Lower leg skin (tissue), 4 donors: ENCODE measurements at regions not wholly inside any gene's neighbourhood (a gene's known extent, or its start where the extent isn't known, plus 50 kb on each side); places are given as distances from the start of the nearest gene placed in this dataset.
"Not testable (repeated sequence)": the region's sequence is repeated elsewhere in the genome, so short reads cannot be mapped to it uniquely, and the experiment has no call there.

ENCODE experiments used
- DNase-seq, 2 donors: peaks; one replicate each; pipeline ENCODE4 v3.0.0-alpha.2; 2019; ENCODE audit warnings: low spot score in 2 of 2
- H3K4me3 ChIP-seq: fragments of 200-600 bp; sonication (generic); 2 replicates; pipeline ENCODE4 v1.5.1; 2017; ENCODE audit warnings: mild to moderate bottlenecking, low read depth; ENCODE audit not compliant: poor library complexity, severe bottlenecking
- CTCF ChIP-seq, 3 donors: fragments of 450-650 bp; IDR thresholded peaks; one replicate each; pipeline ENCODE4 v1.5.1; 2016; ENCODE audit warnings: antibody characterized with exemption in 3 of 3, mild to moderate bottlenecking in 3 of 3, moderate library complexity in 2 of 3
- POLR2A ChIP-seq, 2 donors: fragments of 450-650 bp; IDR thresholded peaks; one replicate each; pipeline ENCODE4 v1.6.1; 2016 to 2017; ENCODE audit warnings: antibody characterized with exemption in 2 of 2, mild to moderate bottlenecking in 1 of 2, moderate library complexity in 1 of 2
- WGBS, 2 donors: methylation state at CpG; one replicate each; pipeline ENCODE4 v1.1.5; 2018; 5-methylcytosine and 5-hydroxymethylcytosine counted together
- intact Hi-C: fragments of 100-400 bp; cut with DNase I; formaldehyde crosslinking; loops from one replicate; pipeline ENCODE4 v1.15.0; 2023; ENCODE audit warnings: low total_unique reads

GRCh38 chr2:95754819-95755563, 163.2 kb downstream of the TRIM43 start:
- DNase-seq, intact Hi-C loops, H3K4me3 ChIP-seq: not testable (repeated sequence)
- 58 to 67% methylated on average over 13 to 15 of the region's 15 CpGs for WGBS, 2 donors

GRCh38 chr2:95755956-95756669, 164.3 kb downstream of the TRIM43 start:
- intact Hi-C loops, DNase-seq, H3K4me3 ChIP-seq: not testable (repeated sequence)
- 74 to 75% methylated on average over 7 of the region's 7 CpGs for WGBS, 2 donors

GRCh38 chr2:95757988-95758387, 166.2 kb downstream of the TRIM43 start:
- intact Hi-C loops: no loop called here
- TF ChIP-seq POLR2A (IDR thresholded peaks at IDR 0.05) (no peak), CTCF (IDR thresholded peaks at IDR 0.05) (no peak)
- 56 to 68% methylated on average over 2 of the region's 2 CpGs for WGBS, 2 donors
- peak in 1 of 2 donors; percentile 60 for DNase-seq
- H3K4me3 ChIP-seq: no peak overlapping the region

DNA sequence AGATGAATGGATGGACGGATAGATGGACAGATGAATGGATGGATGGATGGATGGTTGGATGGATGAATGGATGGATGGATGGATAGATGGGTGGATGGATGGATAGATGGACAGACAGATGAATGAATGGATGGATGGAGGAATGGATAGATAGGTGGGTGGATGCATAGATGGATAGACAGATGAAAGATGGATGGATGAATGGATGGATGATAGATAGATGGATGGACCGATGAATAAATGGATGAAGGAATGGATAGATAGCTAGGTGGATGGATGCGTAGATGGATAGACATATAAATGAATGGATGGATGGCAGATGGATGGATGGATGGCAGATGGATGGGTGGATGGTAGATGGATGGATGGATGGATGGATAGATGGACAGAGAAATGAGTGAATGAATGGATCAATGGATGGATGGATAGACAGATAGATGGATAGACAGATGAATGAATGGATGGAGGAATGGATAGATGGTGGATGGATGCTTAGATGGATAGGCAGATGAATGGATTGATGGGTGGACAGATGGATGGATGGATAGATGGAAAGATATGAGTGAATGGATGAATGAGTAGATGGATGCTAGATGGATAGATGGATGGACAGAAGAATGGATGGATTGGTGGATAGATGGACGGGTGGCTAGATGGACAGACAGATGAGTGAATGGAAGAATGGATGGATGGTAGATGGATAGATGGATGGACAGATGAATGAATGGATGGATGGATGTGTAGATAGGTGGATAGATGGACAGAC, 167.9 kb downstream of the TRIM43 start:
- no peak overlapping the region for H3K4me3 ChIP-seq
- WGBS, 2 donors: 89 to 90% methylated on average over 4 of the region's 4 CpGs
- DNase-seq: no peak
- no peak for TF ChIP-seq CTCF (IDR thresholded peaks at IDR 0.05)
- no peak for TF ChIP-seq POLR2A (IDR thresholded peaks at IDR 0.05)
- intact Hi-C loops: no loop called here

- peak in 1 of 2 donors; percentile 76 for DNase-seq
- 68 to 75% methylated on average over 11 of the region's 11 CpGs for WGBS, 2 donors
- no peak overlapping the region for H3K4me3 ChIP-seq
- intact Hi-C loops: no loop called here
- no peak for TF ChIP-seq CTCF (IDR thresholded peaks at IDR 0.05)
- no peak for TF ChIP-seq POLR2A (IDR thresholded peaks at IDR 0.05)
Measured at GRCh38 chr2:95760806-95761525, 169.2 kb downstream of the TRIM43 start.

DNA sequence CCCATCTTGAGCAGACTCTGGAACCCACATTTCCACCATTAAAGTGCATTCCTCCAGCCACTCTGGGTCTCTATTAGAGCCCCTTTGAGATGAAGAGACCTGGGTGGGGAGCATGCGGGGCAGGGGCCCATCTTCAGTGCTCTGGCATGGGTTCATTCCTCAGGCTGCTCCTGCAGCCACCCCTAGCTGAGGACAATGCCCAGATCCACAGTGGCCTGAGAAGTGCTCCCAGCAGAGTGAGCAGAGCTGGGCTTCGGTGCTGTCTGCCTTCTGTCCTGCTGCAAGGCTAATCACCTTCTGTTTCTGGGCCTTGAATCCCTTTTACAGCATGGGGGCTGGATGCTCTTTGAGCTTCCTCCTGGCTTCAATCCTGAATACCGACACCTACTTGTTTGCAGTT, 169.8 kb downstream of the TRIM43 start:
- WGBS, 2 donors: 78 to 83% methylated on average over 3 of the region's 3 CpGs
- intact Hi-C loops: no loop called here
- H3K4me3 ChIP-seq: no peak overlapping the region
- no peak for DNase-seq
- TF ChIP-seq CTCF (IDR thresholded peaks at IDR 0.05) (no peak), POLR2A (IDR thresholded peaks at IDR 0.05) (no peak)

DNA sequence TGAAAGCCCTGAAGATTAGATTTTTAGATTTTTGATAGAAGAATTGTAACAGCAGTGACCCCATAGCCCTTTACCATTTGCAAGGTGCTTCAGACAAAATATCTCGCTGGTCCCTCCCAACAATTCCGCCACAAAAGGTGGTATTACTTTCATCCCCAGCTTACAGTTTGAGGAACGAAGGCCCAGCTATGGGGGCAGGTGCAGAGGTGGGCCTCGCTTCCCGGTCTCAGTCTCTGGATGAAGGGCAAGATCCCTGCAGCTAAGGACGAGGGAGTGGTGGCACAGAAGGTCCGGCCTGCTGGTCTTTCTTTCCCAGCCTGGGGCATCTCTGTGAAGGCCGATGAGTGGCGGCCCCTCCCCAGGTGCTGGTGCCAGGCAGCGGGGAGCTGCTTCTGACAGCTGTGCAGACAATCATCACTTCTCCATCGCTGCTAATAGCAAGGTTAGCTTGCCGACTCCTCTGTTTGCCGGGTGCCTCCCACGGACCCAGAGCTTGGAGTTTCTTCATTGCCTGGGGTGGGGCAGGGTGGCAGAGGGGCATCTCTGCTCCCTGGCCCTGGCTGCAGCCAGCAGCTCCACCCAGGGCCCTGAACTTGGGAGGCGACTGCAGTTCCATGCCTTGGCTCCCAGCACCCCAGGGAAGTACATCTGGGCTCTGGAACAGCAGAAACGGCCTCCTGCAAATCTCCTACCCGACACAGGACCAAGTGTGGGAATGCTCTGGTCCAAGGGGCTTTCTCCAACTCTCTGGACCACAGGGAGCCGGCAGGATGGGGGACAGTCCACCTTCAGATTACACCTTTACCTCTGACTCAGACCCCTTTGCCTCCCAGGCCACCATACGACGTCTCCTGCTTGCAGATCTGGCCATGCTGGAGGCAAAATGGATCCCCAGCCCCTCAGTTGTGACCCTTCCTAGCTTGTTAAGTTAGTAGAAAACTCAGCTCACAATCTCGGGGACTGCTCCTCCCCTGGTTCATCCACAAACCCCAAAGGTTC, 170.5 kb downstream of the TRIM43 start:
- DNase-seq: peak in 1 of 2 donors; percentile 80
- H3K4me3 ChIP-seq, intact Hi-C loops: not testable (repeated sequence)
- 89% methylated on average over 14 to 18 of the region's 21 CpGs for WGBS, 2 donors

DNA sequence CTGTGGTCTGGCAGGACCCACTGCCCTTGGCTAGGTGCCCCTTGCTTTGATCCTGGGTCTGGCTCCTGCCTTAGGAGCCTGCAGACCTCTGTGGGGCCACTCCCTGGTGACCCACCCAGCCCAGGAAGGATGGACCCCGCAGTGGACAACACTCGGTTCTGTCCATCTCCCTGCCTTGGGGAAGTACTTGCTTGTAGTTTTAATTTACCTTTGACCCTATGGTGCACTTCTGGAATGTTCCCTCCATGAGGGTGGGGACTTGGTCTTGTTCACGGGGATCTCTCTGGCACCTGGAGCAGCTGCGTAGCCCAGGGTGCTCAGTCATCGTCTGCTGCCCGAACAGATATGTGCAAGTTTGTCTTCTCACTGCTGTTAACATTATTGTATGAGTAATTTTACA, 171.3 kb downstream of the TRIM43 start:
- 58 to 72% methylated on average over 6 of the region's 6 CpGs for WGBS, 2 donors
- DNase-seq: peak in 1 of 2 donors; percentile 76

More for the DNA sequence above, 171.3 kb downstream of the TRIM43 start:
- H3K4me3 ChIP-seq, intact Hi-C loops: not testable (repeated sequence)
